Nephron (organoid): ENCODE measurements at regions not wholly inside any gene's neighbourhood (a gene's known extent, or its start where the extent isn't known, plus 50 kb on each side); places are given as distances from the start of the nearest gene placed in this dataset.
"Not testable (repeated sequence)": the region's sequence is repeated elsewhere in the genome, so short reads cannot be mapped to it uniquely, and the experiment has no call there.

ENCODE experiments used
- H3K27ac Mint-ChIP-seq, 3 experiments: 2 replicates each; pipeline ENCODE4 v1.8.0; 2020; ENCODE audit warnings: mixed read lengths in 3 of 3, mild to moderate bottlenecking in 2 of 3, moderate library complexity in 1 of 3
- H3K27me3 Mint-ChIP-seq: 2 replicates; pipeline ENCODE4 v1.8.0; 2021; ENCODE audit warnings: low read depth, mild to moderate bottlenecking, moderate library complexity, mixed read lengths
- H3K36me3 Mint-ChIP-seq: 2 replicates; pipeline ENCODE4 v1.8.0; 2020; ENCODE audit warnings: low read depth, mixed read lengths
- H3K4me1 Mint-ChIP-seq: 2 replicates; pipeline ENCODE4 v1.8.0; 2020; ENCODE audit warnings: mixed read lengths
- H3K4me3 Mint-ChIP-seq, 3 experiments: 2 replicates each; pipeline ENCODE4 v1.8.0; 2020; ENCODE audit warnings: mild to moderate bottlenecking in 3 of 3, mixed read lengths in 3 of 3, moderate library complexity in 2 of 3
- H3K9me3 Mint-ChIP-seq: 2 replicates; pipeline ENCODE4 v1.8.0; 2020; ENCODE audit warnings: mixed read lengths
- TF ChIP-seq, protein P1 (sequence below), 3 experiments: fragments of 200-600 bp; sonication (generic); IDR thresholded peaks; one replicate each; pipeline ENCODE4 v1.5.0; 2021; ENCODE audit warnings: antibody characterized with exemption in 3 of 3; ENCODE audit not compliant: unreplicated experiment in 3 of 3

DNA sequence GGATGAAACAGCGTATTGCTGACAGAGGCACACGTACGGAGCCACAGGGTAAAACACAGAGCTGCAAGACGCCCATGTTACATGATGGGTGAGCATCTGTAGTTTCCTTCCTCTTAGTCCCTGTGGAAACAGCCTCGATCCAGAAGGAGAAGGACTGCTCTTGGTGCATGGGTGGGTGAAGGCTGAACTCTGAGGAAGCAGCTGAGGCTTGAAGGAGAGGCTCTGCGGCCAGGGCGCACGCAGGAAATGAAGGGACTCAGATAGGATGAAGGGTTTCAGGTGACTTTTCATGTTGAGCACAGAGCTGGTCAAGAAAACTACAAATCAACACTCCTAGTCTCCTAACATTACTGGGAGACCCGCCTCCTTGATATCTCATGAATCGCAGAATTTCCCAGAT is 65.7 kb upstream of the ADA2 start:
- TF ChIP-seq, protein P1, sequence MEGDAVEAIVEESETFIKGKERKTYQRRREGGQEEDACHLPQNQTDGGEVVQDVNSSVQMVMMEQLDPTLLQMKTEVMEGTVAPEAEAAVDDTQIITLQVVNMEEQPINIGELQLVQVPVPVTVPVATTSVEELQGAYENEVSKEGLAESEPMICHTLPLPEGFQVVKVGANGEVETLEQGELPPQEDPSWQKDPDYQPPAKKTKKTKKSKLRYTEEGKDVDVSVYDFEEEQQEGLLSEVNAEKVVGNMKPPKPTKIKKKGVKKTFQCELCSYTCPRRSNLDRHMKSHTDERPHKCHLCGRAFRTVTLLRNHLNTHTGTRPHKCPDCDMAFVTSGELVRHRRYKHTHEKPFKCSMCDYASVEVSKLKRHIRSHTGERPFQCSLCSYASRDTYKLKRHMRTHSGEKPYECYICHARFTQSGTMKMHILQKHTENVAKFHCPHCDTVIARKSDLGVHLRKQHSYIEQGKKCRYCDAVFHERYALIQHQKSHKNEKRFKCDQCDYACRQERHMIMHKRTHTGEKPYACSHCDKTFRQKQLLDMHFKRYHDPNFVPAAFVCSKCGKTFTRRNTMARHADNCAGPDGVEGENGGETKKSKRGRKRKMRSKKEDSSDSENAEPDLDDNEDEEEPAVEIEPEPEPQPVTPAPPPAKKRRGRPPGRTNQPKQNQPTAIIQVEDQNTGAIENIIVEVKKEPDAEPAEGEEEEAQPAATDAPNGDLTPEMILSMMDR (IDR thresholded peaks at IDR 0.05; ENCODE audit: unreplicated experiment in 3 of 3) = no peak
- Mint-ChIP-seq H3K27me3 (peaks cover 4% of the 10 kb centered on the region), H3K4me3 (no peak overlapping the region), H3K27ac (peak overlapping the region in 2 of 3 experiments; percentile 66 to 74), H3K4me1 (peaks cover 9% of the 10 kb centered on the region), H3K9me3 (no peaks in the 10 kb centered on the region), H3K36me3 (no peaks in the 10 kb centered on the region)

DNA sequence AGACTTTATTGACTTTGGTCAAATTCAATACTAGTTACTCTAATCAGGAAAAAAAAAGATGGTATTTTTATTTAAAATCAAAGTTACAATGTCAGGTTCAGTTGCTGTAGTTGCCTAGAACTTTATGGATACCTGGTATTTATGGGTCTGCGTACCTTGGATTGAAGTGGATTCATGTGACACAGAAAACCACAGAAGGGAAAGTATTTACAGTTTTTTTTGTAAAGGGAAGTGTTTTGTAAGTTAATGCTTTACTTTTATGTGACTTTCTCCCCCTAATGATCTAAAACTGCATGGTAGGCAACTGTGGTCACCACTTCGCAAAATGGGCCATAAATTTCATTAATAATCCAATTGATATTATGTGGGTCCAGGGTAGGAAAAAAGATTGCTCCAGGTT is 65.2 kb upstream of the ADA2 start:
- peaks cover 9% of the 10 kb centered on the region for H3K4me1 Mint-ChIP-seq

DNA sequence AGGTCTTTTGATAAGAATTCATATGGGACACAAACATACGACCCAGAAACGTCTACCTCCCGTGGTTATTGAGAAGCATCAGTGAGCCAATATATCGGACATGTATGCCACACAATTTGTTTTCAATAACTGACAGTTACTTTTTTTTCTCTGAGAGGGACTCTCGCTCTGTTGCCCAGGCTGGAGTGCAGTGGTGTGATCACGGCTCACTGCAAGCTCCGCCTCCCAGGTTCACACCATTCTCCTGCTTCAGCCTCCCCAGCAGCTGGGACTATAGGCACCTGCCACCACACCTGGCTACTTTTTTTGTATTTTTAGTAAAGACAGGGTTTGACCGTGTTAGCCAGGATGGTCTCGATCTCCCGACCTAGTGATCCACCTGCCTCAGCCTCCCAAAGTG is 64.6 kb upstream of the ADA2 start:
- not testable (repeated sequence) for H3K36me3 Mint-ChIP-seq, H3K27me3 Mint-ChIP-seq, H3K4me3 Mint-ChIP-seq, H3K9me3 Mint-ChIP-seq, H3K27ac Mint-ChIP-seq
- H3K4me1 Mint-ChIP-seq = peaks cover 14% of the 10 kb centered on the region

More for the DNA sequence above, 65.2 kb upstream of the ADA2 start:
- TF ChIP-seq, protein P1 (IDR thresholded peaks at IDR 0.05; ENCODE audit: unreplicated experiment in 3 of 3) = no peak
- peaks cover 4% of the 10 kb centered on the region for H3K27me3 Mint-ChIP-seq
- peak overlapping the region in 1 of 3 experiments; percentile 74 for H3K27ac Mint-ChIP-seq
- H3K9me3 Mint-ChIP-seq = no peaks in the 10 kb centered on the region
- no peaks in the 10 kb centered on the region for H3K36me3 Mint-ChIP-seq
- H3K4me3 Mint-ChIP-seq = no peak overlapping the region

DNA sequence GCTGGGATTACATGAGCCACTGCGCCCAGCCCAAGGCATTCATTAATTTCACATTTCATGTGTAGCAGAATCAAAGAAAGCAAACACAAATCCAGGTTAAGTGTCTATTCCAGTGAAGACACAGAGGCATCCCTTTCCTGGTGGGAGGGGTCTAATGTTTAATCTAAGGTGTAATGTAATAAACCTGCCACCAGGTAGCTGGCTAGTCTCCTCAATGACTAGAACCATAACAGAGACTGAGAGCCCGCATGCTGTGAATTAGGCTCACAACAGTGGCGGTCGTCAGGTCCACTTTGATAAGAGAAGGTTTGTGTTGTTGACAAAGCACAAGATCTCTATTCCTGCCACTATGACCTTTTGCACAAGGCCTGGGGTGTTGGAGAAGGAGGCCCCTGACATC is 64.2 kb upstream of the ADA2 start:
- TF ChIP-seq, protein P1 (IDR thresholded peaks at IDR 0.05; ENCODE audit: unreplicated experiment in 3 of 3) = no peak
- Mint-ChIP-seq H3K9me3 (no peaks in the 10 kb centered on the region), H3K4me3 (no peak overlapping the region), H3K27me3 (peaks cover 4% of the 10 kb centered on the region), H3K4me1 (peaks cover 11% of the 10 kb centered on the region), H3K27ac (no peak overlapping the region), H3K36me3 (no peaks in the 10 kb centered on the region)

DNA sequence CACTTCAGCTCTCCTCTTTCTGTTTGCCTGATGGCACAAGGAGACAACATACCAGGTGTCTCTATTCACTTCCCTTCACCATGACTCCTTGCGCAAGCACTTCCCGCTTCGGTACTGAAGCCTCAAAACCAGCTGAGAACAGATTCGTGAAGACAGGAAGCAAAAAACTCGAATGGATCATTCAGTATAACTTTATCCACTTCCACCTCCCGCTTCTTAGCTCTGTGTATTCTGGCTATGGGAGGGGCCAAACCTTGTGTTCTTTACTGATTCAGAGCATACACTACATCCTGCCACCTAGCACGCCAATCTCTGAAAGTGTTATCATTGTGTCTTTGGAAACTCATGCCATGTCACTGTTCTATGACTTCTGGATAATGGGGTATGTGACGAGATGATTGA is 62.2 kb upstream of the ADA2 start:
- Mint-ChIP-seq H3K27me3 (peaks cover 7% of the 10 kb centered on the region), H3K4me1 (peaks cover 10% of the 10 kb centered on the region), H3K36me3 (no peaks in the 10 kb centered on the region), H3K9me3 (no peaks in the 10 kb centered on the region), H3K4me3 (no peak overlapping the region), H3K27ac (peak overlapping the region in 1 of 3 experiments; percentile 5)
- TF ChIP-seq, protein P1 (IDR thresholded peaks at IDR 0.05; ENCODE audit: unreplicated experiment in 3 of 3) = no peak

DNA sequence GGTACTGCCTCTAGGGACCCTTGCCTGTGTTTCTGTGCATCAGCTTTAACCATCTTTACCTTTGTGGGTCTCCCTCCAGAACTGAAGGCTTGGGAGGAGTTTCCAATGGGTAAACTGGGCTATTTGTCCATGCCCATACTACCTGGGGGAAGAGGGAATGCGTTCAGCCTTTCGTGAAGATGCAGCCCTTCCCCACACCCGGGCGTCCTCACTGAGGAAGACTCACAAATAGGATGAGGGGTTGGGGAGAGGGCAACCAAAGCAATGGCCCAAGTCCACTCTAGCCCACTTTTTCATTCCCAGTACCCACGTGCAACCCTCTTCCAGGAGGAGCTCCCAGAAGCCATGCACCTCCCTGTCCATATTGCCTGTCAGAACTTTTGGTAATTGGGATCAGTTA is 61.8 kb upstream of the ADA2 start:
- TF ChIP-seq, protein P1 (IDR thresholded peaks at IDR 0.05; ENCODE audit: unreplicated experiment in 3 of 3) = no peak
- peaks cover 10% of the 10 kb centered on the region for H3K4me1 Mint-ChIP-seq
- H3K36me3 Mint-ChIP-seq = no peaks in the 10 kb centered on the region
- peaks cover 7% of the 10 kb centered on the region for H3K27me3 Mint-ChIP-seq
- H3K9me3 Mint-ChIP-seq = no peaks in the 10 kb centered on the region
- peak overlapping the region in 1 of 3 experiments; percentile 5 for H3K27ac Mint-ChIP-seq
- no peak overlapping the region for H3K4me3 Mint-ChIP-seq
